C4-2B (cell line): ENCODE measurements at regions not wholly inside any gene's neighbourhood (a gene's known extent, or its start where the extent isn't known, plus 50 kb on each side); places are given as distances from the start of the nearest gene placed in this dataset.

Experiments used
- CTCF ChIP-seq: fragments of 450-650 bp; conservative IDR thresholded peaks from 2 replicates; pipeline ENCODE4 v1.5.1; 2017; ENCODE audit warnings: mild to moderate bottlenecking
- ZFX ChIP-seq: fragments of 450-650 bp; IDR thresholded peaks from 2 replicates; pipeline ENCODE4 v1.6.1; 2017

DNA sequence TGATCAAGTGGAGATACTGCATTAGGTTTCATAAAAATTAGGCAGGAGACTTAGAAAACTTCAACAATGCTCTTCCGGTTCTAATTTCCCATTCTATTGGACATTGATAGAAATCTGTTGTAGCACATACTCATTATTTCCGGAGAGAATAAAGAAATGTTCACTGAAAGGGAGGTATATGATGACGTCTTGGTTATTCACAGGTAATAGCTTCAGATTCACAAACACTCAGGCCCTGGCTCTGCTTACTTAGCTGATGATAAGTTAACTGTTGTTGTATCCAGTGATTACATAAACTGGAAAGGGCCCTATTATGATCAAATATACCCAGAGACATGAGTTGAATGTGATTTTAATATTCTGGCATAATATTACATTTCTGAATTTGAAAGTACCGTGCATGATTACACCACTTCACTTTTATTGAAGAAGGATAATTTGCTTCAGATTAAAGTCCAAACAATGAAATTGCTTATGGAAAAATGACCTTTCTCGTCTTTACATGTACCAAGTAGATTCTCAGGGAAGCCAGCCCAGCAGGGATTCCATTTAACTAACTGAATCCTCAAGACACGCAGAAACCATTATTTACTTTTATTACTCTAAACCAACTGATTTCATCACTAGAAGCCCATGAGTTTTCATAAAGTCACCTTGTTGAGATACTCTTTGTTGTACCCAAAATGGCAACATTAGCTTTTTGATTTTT is 288.0 kb upstream of the PITRM1 start:
- TF ChIP-seq CTCF (no peak), ZFX (no peak)
